ENCODE measurements at regions not wholly inside any gene's neighbourhood (a gene's known extent, or its start where the extent isn't known, plus 50 kb on each side); places are given as distances from the start of the nearest gene placed in this dataset.

GRCh38 chr13:31468114-31468902, 268.5 kb downstream of the B3GLCT start:
- H3K27me3 ChIP-seq (replicated peaks; ENCODE audit: insufficient read depth), result no peaks in the 10 kb centered on the region
- no peak overlapping the region for H3K4me3 ChIP-seq
- peak overlapping the region; percentile 44; the same call in 1 of the 2 replicates for H2AFZ ChIP-seq
- no peak overlapping the region for H3K27ac ChIP-seq
- H3K9me2 ChIP-seq (ENCODE audit: insufficient read depth), result no peaks in the 10 kb centered on the region
- 46 to 53% methylated on average over 12 of the region's 12 CpGs for WGBS, 2 experiments (ENCODE audit: low coverage in 1 of 2, low lambda C conversion rate in 2 of 2, missing lambda C conversion rate in 2 of 2)
- no peak for DNase-seq
- in situ Hi-C loops (cut with MboI), result no loop called here
- no peaks in the 10 kb centered on the region for H3K4me1 ChIP-seq (ENCODE audit: insufficient read depth)
- TF ChIP-seq EZH2 (IDR thresholded peaks at IDR 0.05; ENCODE audit: insufficient read depth, poor library complexity, severe bottlenecking) (no peak), EZH2phosphoT487 (IDR thresholded peaks at IDR 0.05; ENCODE audit: insufficient read depth, low read depth) (no peak)
- H3K9ac ChIP-seq, result no peak overlapping the region
- no peaks in the 10 kb centered on the region for H3K79me2 ChIP-seq (ENCODE audit: insufficient read depth)
- no peak overlapping the region for H3K4me2 ChIP-seq (ENCODE audit: unreplicated experiment)
- no peaks in the 10 kb centered on the region for H3K9me3 ChIP-seq (ENCODE audit: low read depth)
- no peaks in the 10 kb centered on the region for H3K36me3 ChIP-seq (ENCODE audit: low read depth)
- H4K20me1 ChIP-seq (ENCODE audit: insufficient read depth), result no peaks in the 10 kb centered on the region
- no peaks in the 10 kb centered on the region for H3F3A ChIP-seq (ENCODE audit: insufficient read depth)

GRCh38 chr13:31469377-31469776, 269.6 kb downstream of the B3GLCT start:
- H3K4me3 ChIP-seq, result no peak overlapping the region
- H3K9ac ChIP-seq, result no peak overlapping the region

GRCh38 chr13:31476266-31476665, 263.1 kb upstream of the RXFP2 start:
- 18 to 24% methylated on average over 6 of the region's 6 CpGs for WGBS, 2 experiments (ENCODE audit: low coverage in 1 of 2, low lambda C conversion rate in 2 of 2, missing lambda C conversion rate in 2 of 2)

More at GRCh38 chr13:31469377-31469776, 269.6 kb downstream of the B3GLCT start:
- no peaks in the 10 kb centered on the region for H4K20me1 ChIP-seq (ENCODE audit: insufficient read depth)
- no peak for DNase-seq
- H3F3A ChIP-seq (ENCODE audit: insufficient read depth), result no peaks in the 10 kb centered on the region
- no peaks in the 10 kb centered on the region for H3K4me1 ChIP-seq (ENCODE audit: insufficient read depth)
- H2AFZ ChIP-seq, result no peak overlapping the region
- no peaks in the 10 kb centered on the region for H3K79me2 ChIP-seq (ENCODE audit: insufficient read depth)
- H3K9me2 ChIP-seq (ENCODE audit: insufficient read depth), result no peaks in the 10 kb centered on the region
- no peaks in the 10 kb centered on the region for H3K36me3 ChIP-seq (ENCODE audit: low read depth)
- no peak for TF ChIP-seq EZH2phosphoT487 (IDR thresholded peaks at IDR 0.05; ENCODE audit: insufficient read depth, low read depth)
- TF ChIP-seq EZH2 (IDR thresholded peaks at IDR 0.05; ENCODE audit: insufficient read depth, poor library complexity, severe bottlenecking), result no peak
- no peaks in the 10 kb centered on the region for H3K27me3 ChIP-seq (replicated peaks; ENCODE audit: insufficient read depth)
- H3K4me2 ChIP-seq (ENCODE audit: unreplicated experiment), result no peak overlapping the region
- H3K9me3 ChIP-seq (ENCODE audit: low read depth), result no peaks in the 10 kb centered on the region
- in situ Hi-C loops (cut with MboI), result no loop called here
- no peak overlapping the region for H3K27ac ChIP-seq

GRCh38 chr13:31476753-31477152, 262.6 kb upstream of the RXFP2 start:
- TF ChIP-seq EZH2phosphoT487 (IDR thresholded peaks at IDR 0.05; ENCODE audit: insufficient read depth, low read depth), result no peak
- no peak for TF ChIP-seq EZH2 (IDR thresholded peaks at IDR 0.05; ENCODE audit: insufficient read depth, poor library complexity, severe bottlenecking)
- in situ Hi-C loops (cut with MboI), result no loop called here
- Histone ChIP-seq H4K20me1 (ENCODE audit: insufficient read depth) (no peaks in the 10 kb centered on the region), H3K4me2 (ENCODE audit: unreplicated experiment) (peak overlapping the region; percentile 18), H3F3A (ENCODE audit: insufficient read depth) (peaks cover 9% of the 10 kb centered on the region), H3K9me2 (ENCODE audit: insufficient read depth) (no peaks in the 10 kb centered on the region), H3K9me3 (ENCODE audit: low read depth) (no peaks in the 10 kb centered on the region), H3K27ac (peak overlapping the region; percentile 33), H3K4me3 (no peak overlapping the region), H3K36me3 (ENCODE audit: low read depth) (no peaks in the 10 kb centered on the region), H3K4me1 (ENCODE audit: insufficient read depth) (peaks cover 22% of the 10 kb centered on the region), H2AFZ (no peak overlapping the region), H3K27me3 (replicated peaks; ENCODE audit: insufficient read depth) (no peaks in the 10 kb centered on the region), H3K9ac (no peak overlapping the region), H3K79me2 (ENCODE audit: insufficient read depth) (no peaks in the 10 kb centered on the region)
- 5 to 9% methylated on average over 2 of the region's 2 CpGs for WGBS, 2 experiments (ENCODE audit: low coverage in 1 of 2, low lambda C conversion rate in 2 of 2, missing lambda C conversion rate in 2 of 2)
- DNase-seq, result peak; percentile 41

More at GRCh38 chr13:31476266-31476665, 263.1 kb upstream of the RXFP2 start:
- H3K9ac ChIP-seq, result no peak overlapping the region
- H3K9me2 ChIP-seq (ENCODE audit: insufficient read depth), result no peaks in the 10 kb centered on the region
- no peaks in the 10 kb centered on the region for H3K36me3 ChIP-seq (ENCODE audit: low read depth)
- in situ Hi-C loops (cut with MboI), result no loop called here
- H3K9me3 ChIP-seq (ENCODE audit: low read depth), result no peaks in the 10 kb centered on the region
- no peaks in the 10 kb centered on the region for H3K27me3 ChIP-seq (replicated peaks; ENCODE audit: insufficient read depth)
- H3K4me3 ChIP-seq, result no peak overlapping the region
- no peak for TF ChIP-seq EZH2phosphoT487 (IDR thresholded peaks at IDR 0.05; ENCODE audit: insufficient read depth, low read depth)
- no peak for TF ChIP-seq EZH2 (IDR thresholded peaks at IDR 0.05; ENCODE audit: insufficient read depth, poor library complexity, severe bottlenecking)
- peak; percentile 84 for DNase-seq
- peak overlapping the region; percentile 33 for H3K27ac ChIP-seq
- peak overlapping the region; percentile 18 for H3K4me2 ChIP-seq (ENCODE audit: unreplicated experiment)
- H3F3A ChIP-seq (ENCODE audit: insufficient read depth), result peaks cover 8% of the 10 kb centered on the region
- no peaks in the 10 kb centered on the region for H4K20me1 ChIP-seq (ENCODE audit: insufficient read depth)
- H2AFZ ChIP-seq, result no peak overlapping the region
- H3K4me1 ChIP-seq (ENCODE audit: insufficient read depth), result peaks cover 22% of the 10 kb centered on the region
- H3K79me2 ChIP-seq (ENCODE audit: insufficient read depth), result no peaks in the 10 kb centered on the region

All from GM23248 (cell line).